ENCODE measurements at regions not wholly inside any gene's neighbourhood (a gene's known extent, or its start where the extent isn't known, plus 50 kb on each side); places are given as distances from the start of the nearest gene placed in this dataset.
A peak's percentile ranks its signal among the peaks of the same experiment; 100 is the strongest.

- Mint-ChIP-seq H3K36me3 (peaks cover 2% of the 10 kb centered on the region), H3K4me3 (no peak overlapping the region), H3K27me3 (ENCODE audit: insufficient read depth, low read depth) (peaks cover 2% of the 10 kb centered on the region), H3K9me3 (no peaks in the 10 kb centered on the region), H3K27ac (no peak overlapping the region), H3K4me1 (peaks cover 41% of the 10 kb centered on the region)
- Histone ChIP-seq H4K20me1 (ENCODE audit: low read depth) (no peaks in the 10 kb centered on the region), H3K9me3 (ENCODE audit: low read depth) (no peaks in the 10 kb centered on the region), H3K79me2 (ENCODE audit: low read depth) (no peaks in the 10 kb centered on the region), H3K27me3 (no peaks in the 10 kb centered on the region), H3K27ac (no peak overlapping the region), H3K4me3 (no peak overlapping the region), H3K36me3 (no peaks in the 10 kb centered on the region), H3K4me1 (peaks cover 17% of the 10 kb centered on the region), H3K4me2 (no peak overlapping the region), H2AFZ (replicated peaks) (no peak overlapping the region), H3K9ac (no peak overlapping the region), H3F3A (ENCODE audit: low read depth) (peaks cover 8% of the 10 kb centered on the region)
- TF ChIP-seq, protein P1, sequence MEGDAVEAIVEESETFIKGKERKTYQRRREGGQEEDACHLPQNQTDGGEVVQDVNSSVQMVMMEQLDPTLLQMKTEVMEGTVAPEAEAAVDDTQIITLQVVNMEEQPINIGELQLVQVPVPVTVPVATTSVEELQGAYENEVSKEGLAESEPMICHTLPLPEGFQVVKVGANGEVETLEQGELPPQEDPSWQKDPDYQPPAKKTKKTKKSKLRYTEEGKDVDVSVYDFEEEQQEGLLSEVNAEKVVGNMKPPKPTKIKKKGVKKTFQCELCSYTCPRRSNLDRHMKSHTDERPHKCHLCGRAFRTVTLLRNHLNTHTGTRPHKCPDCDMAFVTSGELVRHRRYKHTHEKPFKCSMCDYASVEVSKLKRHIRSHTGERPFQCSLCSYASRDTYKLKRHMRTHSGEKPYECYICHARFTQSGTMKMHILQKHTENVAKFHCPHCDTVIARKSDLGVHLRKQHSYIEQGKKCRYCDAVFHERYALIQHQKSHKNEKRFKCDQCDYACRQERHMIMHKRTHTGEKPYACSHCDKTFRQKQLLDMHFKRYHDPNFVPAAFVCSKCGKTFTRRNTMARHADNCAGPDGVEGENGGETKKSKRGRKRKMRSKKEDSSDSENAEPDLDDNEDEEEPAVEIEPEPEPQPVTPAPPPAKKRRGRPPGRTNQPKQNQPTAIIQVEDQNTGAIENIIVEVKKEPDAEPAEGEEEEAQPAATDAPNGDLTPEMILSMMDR (IDR thresholded peaks at IDR 0.05), result no peak
- TF ChIP-seq EZH2 (IDR thresholded peaks at IDR 0.05) (no peak), EZH2phosphoT487 (IDR thresholded peaks at IDR 0.05) (no peak)
- DNase-seq (ENCODE audit: low spot score), result no peak
Observed at GRCh38 chr6:168825226-168826077, 384.5 kb downstream of the SMOC2 start.

GRCh38 chr6:168823397-168824212 is 382.6 kb downstream of the SMOC2 start:
- Histone ChIP-seq H3F3A (ENCODE audit: low read depth) (peaks cover 8% of the 10 kb centered on the region), H3K27me3 (no peaks in the 10 kb centered on the region), H4K20me1 (ENCODE audit: low read depth) (no peaks in the 10 kb centered on the region), H3K4me1 (peaks cover 17% of the 10 kb centered on the region), H3K79me2 (ENCODE audit: low read depth) (no peaks in the 10 kb centered on the region), H3K9me3 (ENCODE audit: low read depth) (peaks cover 2% of the 10 kb centered on the region), H3K27ac (no peak overlapping the region), H2AFZ (replicated peaks) (peak overlapping the region; percentile 54), H3K4me2 (peak overlapping the region; percentile 28), H3K36me3 (no peaks in the 10 kb centered on the region), H3K4me3 (no peak overlapping the region), H3K9ac (no peak overlapping the region)
- Mint-ChIP-seq H3K9me3 (no peaks in the 10 kb centered on the region), H3K36me3 (peaks cover 2% of the 10 kb centered on the region), H3K27me3 (ENCODE audit: insufficient read depth, low read depth) (peaks cover 2% of the 10 kb centered on the region), H3K27ac (peak overlapping the region; percentile 86), H3K4me3 (peak overlapping the region; percentile 64), H3K4me1 (peaks cover 41% of the 10 kb centered on the region)
- DNase-seq (ENCODE audit: low spot score), result peak; percentile 71
- TF ChIP-seq, protein P1 (IDR thresholded peaks at IDR 0.05), result no peak
- TF ChIP-seq EZH2phosphoT487 (IDR thresholded peaks at IDR 0.05) (no peak), EZH2 (IDR thresholded peaks at IDR 0.05) (no peak)

DNA sequence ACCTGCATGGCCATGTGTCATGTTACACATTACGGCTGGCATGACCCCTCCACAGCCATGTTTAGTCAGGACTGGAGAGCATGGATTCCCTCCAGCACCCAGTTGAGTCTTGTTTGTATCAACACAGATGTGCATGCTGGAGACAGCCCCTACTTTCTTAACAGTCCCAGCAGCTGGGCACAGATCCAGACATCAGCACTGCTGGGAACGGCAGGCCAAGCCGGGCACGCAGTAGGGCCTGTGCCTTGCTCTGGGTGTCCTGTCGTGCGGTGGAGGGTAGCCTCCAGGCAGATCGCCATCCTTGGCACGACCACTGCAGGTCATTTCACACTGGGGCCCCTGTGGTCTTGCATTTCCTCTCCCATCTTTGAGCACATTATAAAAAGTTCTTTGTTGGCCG is 381.4 kb downstream of the SMOC2 start:
- Histone ChIP-seq H3K27ac (no peak overlapping the region), H3K9me3 (ENCODE audit: low read depth) (peaks cover 4% of the 10 kb centered on the region), H3K4me3 (no peak overlapping the region), H3K79me2 (ENCODE audit: low read depth) (no peaks in the 10 kb centered on the region), H3F3A (ENCODE audit: low read depth) (peaks cover 8% of the 10 kb centered on the region), H3K27me3 (no peaks in the 10 kb centered on the region), H3K4me1 (peaks cover 14% of the 10 kb centered on the region), H3K9ac (no peak overlapping the region), H2AFZ (replicated peaks) (no peak overlapping the region), H4K20me1 (ENCODE audit: low read depth) (no peaks in the 10 kb centered on the region), H3K36me3 (no peaks in the 10 kb centered on the region), H3K4me2 (no peak overlapping the region)
- peaks cover 2% of the 10 kb centered on the region for H3K27me3 Mint-ChIP-seq (ENCODE audit: insufficient read depth, low read depth)
- H3K4me1 Mint-ChIP-seq, result peaks cover 33% of the 10 kb centered on the region
- TF ChIP-seq, protein P1 (IDR thresholded peaks at IDR 0.05), result no peak
- TF ChIP-seq EZH2 (IDR thresholded peaks at IDR 0.05) (no peak), EZH2phosphoT487 (IDR thresholded peaks at IDR 0.05) (no peak)
- H3K36me3 Mint-ChIP-seq, result peaks cover 2% of the 10 kb centered on the region
- H3K9me3 Mint-ChIP-seq, result peaks cover 5% of the 10 kb centered on the region
- H3K4me3 Mint-ChIP-seq, result no peak overlapping the region
- no peak overlapping the region for H3K27ac Mint-ChIP-seq
- DNase-seq (ENCODE audit: low spot score), result no peak
